ENCODE measurements at regions not wholly inside any gene's neighbourhood (a gene's known extent, or its start where the extent isn't known, plus 50 kb on each side); places are given as distances from the start of the nearest gene placed in this dataset.
"Not testable (repeated sequence)": the region's sequence is repeated elsewhere in the genome, so short reads cannot be mapped to it uniquely, and the experiment has no call there.

GRCh38 chr9:42384585-42384984 is 201.1 kb downstream of the SPATA31A6 start:
- DNase-seq (ENCODE audit: low read depth in 1 of 2, low spot score in 2 of 2); H2AFZ ChIP-seq (ENCODE audit: low read length); FAIRE-seq; H3K27me3 ChIP-seq (replicated peaks in 1 of 4; ENCODE audit: control insufficient read depth in 3 of 4, extremely low read depth in 1 of 4, insufficient read depth in 3 of 4, low read length in 3 of 4); H2BK20ac ChIP-seq (ENCODE audit: low read length); POLR2A ChIA-PET (ENCODE audit: partially characterized antibody); H3K18ac ChIP-seq (ENCODE audit: extremely low read depth, low read length); H2BK5ac ChIP-seq (ENCODE audit: low read depth, low read length); H2AK5ac ChIP-seq (ENCODE audit: low read depth, low read length); H3K4ac ChIP-seq (replicated peaks; ENCODE audit: insufficient read length, low read depth, low read length); H3K79me1 ChIP-seq (ENCODE audit: low read depth, low read length); H4K8ac ChIP-seq (ENCODE audit: extremely low read depth, insufficient read depth, low read length); H3K14ac ChIP-seq (ENCODE audit: insufficient read length); H3K4me1 ChIP-seq (replicated peaks in 1 of 4; ENCODE audit: control insufficient read depth in 3 of 4, insufficient read depth in 4 of 4, low read length in 3 of 4); H4K20me1 ChIP-seq (replicated peaks in 1 of 2; ENCODE audit: control insufficient read depth in 1 of 2, insufficient read depth in 2 of 2, low read length in 2 of 2); H3K23ac ChIP-seq (ENCODE audit: insufficient read length); H3K79me2 ChIP-seq (ENCODE audit: control insufficient read depth in 1 of 2, insufficient read depth in 2 of 2, low read length in 2 of 2); H3K23me2 ChIP-seq (ENCODE audit: low read depth, low read length); H2BK12ac ChIP-seq (ENCODE audit: low read depth, low read length); H4K5ac ChIP-seq (ENCODE audit: insufficient read length, low read depth, low read length); H2BK15ac ChIP-seq (ENCODE audit: low read length); H3K56ac ChIP-seq (replicated peaks; ENCODE audit: insufficient read length, low read depth, low read length); H2BK120ac ChIP-seq (replicated peaks; ENCODE audit: low read depth, low read length); H3K27ac ChIP-seq (ENCODE audit: low read depth, low read length); H4K91ac ChIP-seq (replicated peaks; ENCODE audit: insufficient read length, low read length); H3K36me3 ChIP-seq (ENCODE audit: control insufficient read depth in 2 of 4, insufficient read depth in 4 of 4, low read length in 3 of 4); H3K4me3 ChIP-seq (ENCODE audit: extremely low read depth in 1 of 4, insufficient read depth in 2 of 4, low read depth in 3 of 4, low read length in 4 of 4); H3K9ac ChIP-seq (replicated peaks in 1 of 4; ENCODE audit: extremely low read depth in 1 of 4, low read depth in 3 of 4, low read length in 3 of 4); CTCF ChIA-PET (ENCODE audit: partially characterized antibody); H3K4me2 ChIP-seq (ENCODE audit: insufficient read depth in 1 of 2, low read depth in 2 of 2, low read length in 2 of 2); H3K9me3 ChIP-seq (ENCODE audit: insufficient read depth in 2 of 2, low read depth in 1 of 2, low read length in 1 of 2): not testable (repeated sequence)
- WGBS, 2 experiments (ENCODE audit: extremely low coverage in 1 of 2, insufficient coverage in 1 of 2, insufficient read length in 1 of 2, insufficient replicate concordance in 2 of 2, low coverage in 1 of 2, low lambda C conversion rate in 2 of 2, missing lambda C conversion rate in 1 of 2): 95% methylated on average over 24 of the region's 24 CpGs; no CpG with 5 or more reads in 1 of the 2 experiments

- H3K4me3 ChIP-seq (ENCODE audit: extremely low read depth in 1 of 4, insufficient read depth in 2 of 4, low read depth in 3 of 4, low read length in 4 of 4); H4K91ac ChIP-seq (replicated peaks; ENCODE audit: insufficient read length, low read length); H3K14ac ChIP-seq (ENCODE audit: insufficient read length); H3K18ac ChIP-seq (ENCODE audit: extremely low read depth, low read length); DNase-seq (ENCODE audit: low read depth in 1 of 2, low spot score in 2 of 2); H3K79me1 ChIP-seq (ENCODE audit: low read depth, low read length); H2BK12ac ChIP-seq (ENCODE audit: low read depth, low read length); H2AK5ac ChIP-seq (ENCODE audit: low read depth, low read length); H3K56ac ChIP-seq (replicated peaks; ENCODE audit: insufficient read length, low read depth, low read length); H3K23ac ChIP-seq (ENCODE audit: insufficient read length); FAIRE-seq; H3K9ac ChIP-seq (replicated peaks in 1 of 4; ENCODE audit: extremely low read depth in 1 of 4, low read depth in 3 of 4, low read length in 3 of 4); H3K79me2 ChIP-seq (ENCODE audit: control insufficient read depth in 1 of 2, insufficient read depth in 2 of 2, low read length in 2 of 2); H3K4ac ChIP-seq (replicated peaks; ENCODE audit: insufficient read length, low read depth, low read length); H3K23me2 ChIP-seq (ENCODE audit: low read depth, low read length); H4K8ac ChIP-seq (ENCODE audit: extremely low read depth, insufficient read depth, low read length); H2AFZ ChIP-seq (ENCODE audit: low read length); H3K36me3 ChIP-seq (ENCODE audit: control insufficient read depth in 2 of 4, insufficient read depth in 4 of 4, low read length in 3 of 4); H3K4me1 ChIP-seq (replicated peaks in 1 of 4; ENCODE audit: control insufficient read depth in 3 of 4, insufficient read depth in 4 of 4, low read length in 3 of 4); H3K27ac ChIP-seq (ENCODE audit: low read depth, low read length); H2BK5ac ChIP-seq (ENCODE audit: low read depth, low read length); H4K20me1 ChIP-seq (replicated peaks in 1 of 2; ENCODE audit: control insufficient read depth in 1 of 2, insufficient read depth in 2 of 2, low read length in 2 of 2); H3K4me2 ChIP-seq (ENCODE audit: insufficient read depth in 1 of 2, low read depth in 2 of 2, low read length in 2 of 2); H2BK120ac ChIP-seq (replicated peaks; ENCODE audit: low read depth, low read length); H2BK15ac ChIP-seq (ENCODE audit: low read length); CTCF ChIA-PET (ENCODE audit: partially characterized antibody); H3K9me3 ChIP-seq (ENCODE audit: insufficient read depth in 2 of 2, low read depth in 1 of 2, low read length in 1 of 2); POLR2A ChIA-PET (ENCODE audit: partially characterized antibody); H3K27me3 ChIP-seq (replicated peaks in 1 of 4; ENCODE audit: control insufficient read depth in 3 of 4, extremely low read depth in 1 of 4, insufficient read depth in 3 of 4, low read length in 3 of 4); H2BK20ac ChIP-seq (ENCODE audit: low read length); H4K5ac ChIP-seq (ENCODE audit: insufficient read length, low read depth, low read length): not testable (repeated sequence)
- 89% methylated on average over 10 of the region's 11 CpGs; no CpG with 5 or more reads in 1 of the 2 experiments for WGBS, 2 experiments (ENCODE audit: extremely low coverage in 1 of 2, insufficient coverage in 1 of 2, insufficient read length in 1 of 2, insufficient replicate concordance in 2 of 2, low coverage in 1 of 2, low lambda C conversion rate in 2 of 2, missing lambda C conversion rate in 1 of 2)
Measured at GRCh38 chr9:42385574-42386120, 202.2 kb downstream of the SPATA31A6 start.
